MG63 (cell line): ENCODE measurements at regions not wholly inside any gene's neighbourhood (a gene's known extent, or its start where the extent isn't known, plus 50 kb on each side); places are given as distances from the start of the nearest gene placed in this dataset.

Source experiments
- DNase-seq: peaks from one replicate; pipeline ENCODE4 v3.0.0-alpha.2; 2020
- H3K27me3 ChIP-seq: fragments of 250-450 bp; sonication (Bioruptor Pico); 2 replicates; pipeline ENCODE4 v1.5.1; 2020; ENCODE audit warnings: mild to moderate bottlenecking, moderate library complexity
- H3K36me3 ChIP-seq: fragments of 250-450 bp; sonication (Bioruptor Pico); 2 replicates; pipeline ENCODE4 v1.5.1; 2020; ENCODE audit warnings: mild to moderate bottlenecking, moderate library complexity
- H3K4me3 ChIP-seq: fragments of 250-450 bp; sonication (Bioruptor Pico); 2 replicates; pipeline ENCODE4 v1.5.1; 2020; ENCODE audit warnings: mild to moderate bottlenecking, moderate library complexity
- H3K9me3 ChIP-seq: fragments of 250-450 bp; sonication (Bioruptor Pico); 2 replicates; pipeline ENCODE4 v1.5.1; 2020; ENCODE audit warnings: mild to moderate bottlenecking, moderate library complexity

- DNase-seq = no peak
- Histone ChIP-seq H3K27me3 (no peaks in the 10 kb centered on the region), H3K4me3 (no peak overlapping the region), H3K36me3 (no peaks in the 10 kb centered on the region), H3K9me3 (no peaks in the 10 kb centered on the region)
Measured at GRCh38 chr11:119488256-119488995, 65.5 kb upstream of the THY1 start.

- Histone ChIP-seq H3K9me3 (no peaks in the 10 kb centered on the region), H3K27me3 (no peaks in the 10 kb centered on the region), H3K4me3 (no peak overlapping the region), H3K36me3 (no peaks in the 10 kb centered on the region)
- no peak for DNase-seq
Measured at GRCh38 chr11:119486691-119487259, 63.8 kb upstream of the THY1 start.

- DNase-seq = no peak
- no peaks in the 10 kb centered on the region for H3K9me3 ChIP-seq
- H3K4me3 ChIP-seq = no peak overlapping the region
- H3K27me3 ChIP-seq = no peaks in the 10 kb centered on the region
- no peaks in the 10 kb centered on the region for H3K36me3 ChIP-seq
Measured at GRCh38 chr11:119486016-119486415, 63.0 kb upstream of the THY1 start.

- Histone ChIP-seq H3K9me3 (no peaks in the 10 kb centered on the region), H3K36me3 (no peaks in the 10 kb centered on the region), H3K4me3 (no peak overlapping the region), H3K27me3 (no peaks in the 10 kb centered on the region)
- DNase-seq = no peak
Measured at GRCh38 chr11:119484741-119485605, 62.0 kb upstream of the THY1 start.

- Histone ChIP-seq H3K4me3 (no peak overlapping the region), H3K9me3 (no peaks in the 10 kb centered on the region), H3K27me3 (no peaks in the 10 kb centered on the region), H3K36me3 (no peaks in the 10 kb centered on the region)
- no peak for DNase-seq
Measured at GRCh38 chr11:119483881-119484371, 61.0 kb upstream of the THY1 start.

GRCh38 chr11:119483341-119483880 is 60.4 kb upstream of the THY1 start:
- Histone ChIP-seq H3K9me3 (no peaks in the 10 kb centered on the region), H3K36me3 (no peaks in the 10 kb centered on the region), H3K4me3 (no peak overlapping the region), H3K27me3 (no peaks in the 10 kb centered on the region)
- DNase-seq = no peak

- Histone ChIP-seq H3K27me3 (no peaks in the 10 kb centered on the region), H3K36me3 (no peaks in the 10 kb centered on the region), H3K4me3 (no peak overlapping the region), H3K9me3 (no peaks in the 10 kb centered on the region)
- DNase-seq = no peak
Measured at GRCh38 chr11:119482521-119483011, 59.6 kb upstream of the THY1 start.

- no peak for DNase-seq
- Histone ChIP-seq H3K36me3 (no peaks in the 10 kb centered on the region), H3K4me3 (no peak overlapping the region), H3K27me3 (no peaks in the 10 kb centered on the region), H3K9me3 (no peaks in the 10 kb centered on the region)
Measured at GRCh38 chr11:119481667-119482400, 58.9 kb upstream of the THY1 start.

- Histone ChIP-seq H3K36me3 (no peaks in the 10 kb centered on the region), H3K9me3 (no peaks in the 10 kb centered on the region), H3K4me3 (no peak overlapping the region), H3K27me3 (no peaks in the 10 kb centered on the region)
- peak; percentile 90 for DNase-seq
Measured at GRCh38 chr11:119481021-119481666, 58.2 kb upstream of the THY1 start.

- H3K36me3 ChIP-seq = no peaks in the 10 kb centered on the region
- H3K4me3 ChIP-seq = no peak overlapping the region
- no peaks in the 10 kb centered on the region for H3K9me3 ChIP-seq
- H3K27me3 ChIP-seq = no peaks in the 10 kb centered on the region
- no peak for DNase-seq
Measured at GRCh38 chr11:119480380-119481020, 57.5 kb upstream of the THY1 start.

GRCh38 chr11:119479685-119480275 is 56.8 kb upstream of the THY1 start:
- Histone ChIP-seq H3K27me3 (no peaks in the 10 kb centered on the region), H3K4me3 (no peak overlapping the region), H3K9me3 (no peaks in the 10 kb centered on the region), H3K36me3 (no peaks in the 10 kb centered on the region)
- DNase-seq = no peak

GRCh38 chr11:119478711-119479285 is 55.8 kb upstream of the THY1 start:
- Histone ChIP-seq H3K4me3 (no peak overlapping the region), H3K9me3 (no peaks in the 10 kb centered on the region), H3K36me3 (no peaks in the 10 kb centered on the region), H3K27me3 (no peaks in the 10 kb centered on the region)
- no peak for DNase-seq

- no peaks in the 10 kb centered on the region; the same call in 1 of the 2 replicates for H3K36me3 ChIP-seq
- no peak for DNase-seq
Measured at GRCh38 chr11:119476666-119477331, 53.8 kb upstream of the THY1 start.

GRCh38 chr11:119476038-119476437 is 53.1 kb upstream of the THY1 start:
- H3K27me3 ChIP-seq = no peaks in the 10 kb centered on the region
- no peak for DNase-seq
- no peaks in the 10 kb centered on the region for H3K9me3 ChIP-seq
- no peaks in the 10 kb centered on the region; the same call in 1 of the 2 replicates for H3K36me3 ChIP-seq
- H3K4me3 ChIP-seq = no peak overlapping the region

More at GRCh38 chr11:119476666-119477331, 53.8 kb upstream of the THY1 start:
- no peaks in the 10 kb centered on the region for H3K27me3 ChIP-seq
- H3K4me3 ChIP-seq = no peak overlapping the region
- no peaks in the 10 kb centered on the region for H3K9me3 ChIP-seq
